Kidney epithelial cell (primary cell): ENCODE measurements at regions not wholly inside any gene's neighbourhood (a gene's known extent, or its start where the extent isn't known, plus 50 kb on each side); places are given as distances from the start of the nearest gene placed in this dataset.

Experiments used
- DNase-seq: peaks from one replicate; pipeline ENCODE4 v3.0.0-alpha.2; 2010; ENCODE audit warnings: low read depth
- H3K27me3 ChIP-seq: 2 replicates; pipeline ENCODE4 v1.6.0; 2011; ENCODE audit warnings: low read length; ENCODE audit not compliant: control insufficient read depth, insufficient read depth
- H3K36me3 ChIP-seq: 2 replicates; pipeline ENCODE4 v1.5.1; 2011; ENCODE audit warnings: low read length; ENCODE audit not compliant: control insufficient read depth, insufficient read depth
- H3K4me3 ChIP-seq: 2 replicates; pipeline ENCODE4 v1.5.1; 2011; ENCODE audit warnings: low read depth, mild to moderate bottlenecking, control low read depth, low read length
- TF ChIP-seq, protein P1 (sequence below): IDR thresholded peaks from 2 replicates; pipeline ENCODE4 v1.5.1; 2011; ENCODE audit warnings: mild to moderate bottlenecking, moderate library complexity, low read length, control low read depth, inconsistent platforms; ENCODE audit not compliant: insufficient read depth, poor library complexity, severe bottlenecking

DNA sequence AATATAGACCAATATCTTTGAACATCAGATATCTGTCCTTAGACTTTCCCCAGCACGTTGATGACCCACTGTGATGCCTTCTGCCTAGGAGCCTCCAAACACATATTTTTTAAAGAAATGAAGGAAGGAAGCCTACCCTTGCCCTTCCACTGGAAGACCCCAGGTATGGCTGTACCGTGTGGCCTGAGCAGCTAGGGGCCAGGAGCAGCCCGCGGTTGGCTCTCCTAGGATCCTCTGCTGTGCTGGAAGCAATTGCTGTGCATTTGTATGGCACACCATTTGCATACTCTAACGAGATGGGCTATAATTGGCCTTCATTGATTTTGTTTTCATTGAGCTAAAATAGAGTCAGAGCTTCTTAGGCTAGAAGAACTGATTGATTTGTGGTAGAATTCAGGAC, 128.8 kb downstream of the GPAT3 start:
- Histone ChIP-seq H3K27me3 (no peaks in the 10 kb centered on the region), H3K36me3 (no peaks in the 10 kb centered on the region), H3K4me3 (no peak overlapping the region)
- DNase-seq = no peak
- TF ChIP-seq, protein P1, sequence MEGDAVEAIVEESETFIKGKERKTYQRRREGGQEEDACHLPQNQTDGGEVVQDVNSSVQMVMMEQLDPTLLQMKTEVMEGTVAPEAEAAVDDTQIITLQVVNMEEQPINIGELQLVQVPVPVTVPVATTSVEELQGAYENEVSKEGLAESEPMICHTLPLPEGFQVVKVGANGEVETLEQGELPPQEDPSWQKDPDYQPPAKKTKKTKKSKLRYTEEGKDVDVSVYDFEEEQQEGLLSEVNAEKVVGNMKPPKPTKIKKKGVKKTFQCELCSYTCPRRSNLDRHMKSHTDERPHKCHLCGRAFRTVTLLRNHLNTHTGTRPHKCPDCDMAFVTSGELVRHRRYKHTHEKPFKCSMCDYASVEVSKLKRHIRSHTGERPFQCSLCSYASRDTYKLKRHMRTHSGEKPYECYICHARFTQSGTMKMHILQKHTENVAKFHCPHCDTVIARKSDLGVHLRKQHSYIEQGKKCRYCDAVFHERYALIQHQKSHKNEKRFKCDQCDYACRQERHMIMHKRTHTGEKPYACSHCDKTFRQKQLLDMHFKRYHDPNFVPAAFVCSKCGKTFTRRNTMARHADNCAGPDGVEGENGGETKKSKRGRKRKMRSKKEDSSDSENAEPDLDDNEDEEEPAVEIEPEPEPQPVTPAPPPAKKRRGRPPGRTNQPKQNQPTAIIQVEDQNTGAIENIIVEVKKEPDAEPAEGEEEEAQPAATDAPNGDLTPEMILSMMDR = no peak

DNA sequence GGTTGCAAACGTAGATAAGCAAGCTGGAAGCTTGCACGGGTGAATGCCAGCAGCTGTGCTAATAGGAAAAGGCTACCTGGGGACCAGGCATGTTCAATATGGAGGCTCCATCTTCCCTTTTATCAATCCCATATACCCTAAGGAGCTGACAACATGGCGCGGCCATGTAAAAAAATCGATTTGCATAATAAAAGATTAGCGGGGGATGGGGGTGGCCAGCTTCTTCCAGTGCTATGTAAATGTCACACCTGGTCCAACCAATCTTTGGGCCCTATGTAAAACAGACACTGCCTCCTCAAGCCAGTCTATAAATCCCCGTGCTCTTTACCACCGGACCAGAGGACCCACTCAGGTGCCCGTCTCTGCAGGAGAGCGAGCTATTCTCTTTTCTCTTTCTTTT, 128.2 kb downstream of the GPAT3 start:
- H3K27me3 ChIP-seq = no peaks in the 10 kb centered on the region
- no peak overlapping the region for H3K4me3 ChIP-seq
- no peak for DNase-seq
- H3K36me3 ChIP-seq = no peaks in the 10 kb centered on the region
- TF ChIP-seq, protein P1 = no peak

DNA sequence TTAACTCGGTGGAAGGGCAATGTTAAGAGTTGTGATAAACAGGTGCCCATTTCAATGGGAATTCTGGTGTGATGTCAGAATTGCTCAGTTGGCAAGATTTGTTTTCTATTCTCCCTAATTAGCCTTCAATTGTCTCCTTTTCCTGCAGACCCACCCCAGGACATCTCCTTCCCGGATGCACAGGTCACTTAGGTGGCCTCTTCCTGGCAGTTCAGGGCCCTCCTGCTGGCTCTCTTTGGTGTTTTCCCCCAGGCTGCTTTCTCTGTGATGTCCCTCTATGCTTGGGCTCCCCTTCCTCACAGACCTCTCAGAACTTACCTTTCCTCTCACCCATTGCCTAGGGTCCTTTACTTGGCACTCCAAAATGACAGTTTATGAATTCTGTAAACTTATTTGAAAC, 126.3 kb downstream of the GPAT3 start:
- Histone ChIP-seq H3K36me3 (no peaks in the 10 kb centered on the region), H3K27me3 (no peaks in the 10 kb centered on the region), H3K4me3 (no peak overlapping the region)
- DNase-seq = no peak
- TF ChIP-seq, protein P1 = no peak

DNA sequence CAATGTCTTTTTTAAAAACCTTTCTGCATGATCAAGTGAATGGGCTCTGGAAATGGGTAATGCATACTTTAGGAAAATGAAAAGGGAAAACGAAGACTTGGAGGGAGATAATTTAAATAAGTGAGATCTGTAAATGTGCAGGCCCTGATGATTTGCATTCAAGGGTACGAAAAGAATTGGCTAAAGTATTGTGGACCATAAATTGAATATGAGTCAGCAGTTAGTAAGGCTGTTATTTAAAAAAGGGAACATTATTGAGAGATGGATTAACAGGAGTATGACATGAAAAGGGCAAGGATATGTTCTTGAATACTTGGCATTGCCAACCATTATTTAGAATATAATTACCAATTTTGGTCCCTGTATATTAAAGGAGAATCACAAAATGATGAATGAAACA, 125.5 kb downstream of the GPAT3 start:
- H3K36me3 ChIP-seq = no peaks in the 10 kb centered on the region
- H3K4me3 ChIP-seq = no peak overlapping the region
- DNase-seq = no peak
- TF ChIP-seq, protein P1 = no peak
- H3K27me3 ChIP-seq = no peaks in the 10 kb centered on the region

DNA sequence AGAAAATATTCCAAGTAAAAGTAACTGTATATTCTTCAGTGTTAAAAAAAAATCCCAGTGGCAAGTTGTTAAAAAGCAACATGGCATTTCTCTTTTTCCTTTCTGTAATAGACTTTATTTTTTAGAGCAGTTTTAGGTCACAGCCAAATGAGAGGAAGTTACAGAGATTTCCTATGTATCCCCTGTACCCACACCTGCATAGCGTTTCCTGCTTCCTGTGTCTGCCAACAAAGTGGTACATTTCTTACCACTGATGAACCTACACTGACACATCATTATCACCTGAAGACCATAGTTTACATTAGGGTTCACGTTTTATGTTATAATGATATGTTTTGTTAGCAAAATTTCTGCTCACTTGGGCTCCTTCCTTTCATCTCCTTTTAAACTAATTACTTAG, 124.7 kb downstream of the GPAT3 start:
- TF ChIP-seq, protein P1 = no peak
- DNase-seq = no peak
- H3K36me3 ChIP-seq = no peaks in the 10 kb centered on the region
- no peaks in the 10 kb centered on the region for H3K27me3 ChIP-seq
- no peak overlapping the region for H3K4me3 ChIP-seq

DNA sequence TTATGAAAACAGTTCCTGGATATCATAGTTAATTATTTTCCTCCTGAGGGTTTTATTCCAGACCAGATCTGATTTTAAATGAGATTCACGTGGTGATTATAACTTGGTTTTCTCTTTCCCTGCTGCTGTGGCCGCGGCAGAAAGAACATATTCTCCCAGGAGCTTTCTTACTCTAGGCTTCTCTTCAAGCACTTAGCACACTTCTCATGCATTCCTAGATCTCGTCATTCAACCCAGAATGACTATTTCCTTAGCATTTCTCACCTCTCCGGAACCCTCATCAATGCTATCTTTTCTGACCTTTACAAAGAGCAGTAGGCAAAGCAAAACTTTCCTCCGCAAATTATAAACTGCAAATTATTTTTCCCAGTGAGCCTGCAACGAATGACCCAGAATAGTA, 122.9 kb downstream of the GPAT3 start:
- TF ChIP-seq, protein P1 = no peak
- DNase-seq = no peak
- no peaks in the 10 kb centered on the region for H3K27me3 ChIP-seq
- H3K36me3 ChIP-seq = no peaks in the 10 kb centered on the region
- H3K4me3 ChIP-seq = no peak overlapping the region
